AG04450 (cell line): ENCODE measurements at regions not wholly inside any gene's neighbourhood (a gene's known extent, or its start where the extent isn't known, plus 50 kb on each side); places are given as distances from the start of the nearest gene placed in this dataset.

Experiments used
- CTCF ChIA-PET: fragments of 300-600, 350-600 bp; formaldehyde crosslinking; extraction: SDS; loops from one replicate; lab custom pipeline; 2022; ENCODE audit warnings: antibody characterized with exemption, inconsistent platforms; lab: Charles Lee
- POLR2A ChIA-PET: fragments of 350-600 bp; formaldehyde crosslinking; extraction: SDS; loops from one replicate; lab custom pipeline; 2021; ENCODE audit warnings: antibody characterized with exemption, inconsistent platforms; lab: Yijun Ruan, JAX
- DNase-seq: peaks from one replicate; pipeline ENCODE4 v3.0.0-alpha.2; 2011; ENCODE audit warnings: low read depth, low spot score
- H3K27ac ChIP-seq: one replicate; pipeline ENCODE4 v1.5.1; 2012; ENCODE audit warnings: low read depth, low read length, control low read depth
- H3K27me3 ChIP-seq: one replicate; pipeline ENCODE4 v1.6.0; 2012; ENCODE audit warnings: low read length; ENCODE audit not compliant: control insufficient read depth, insufficient read depth
- H3K4me3 ChIP-seq: 2 replicates; pipeline ENCODE4 v1.5.1; 2011; ENCODE audit warnings: mild to moderate bottlenecking, low read depth, low read length, control low read depth
- H3K9me3 ChIP-seq: 2 replicates; pipeline ENCODE4 v1.5.1; 2012; ENCODE audit warnings: low read length; ENCODE audit not compliant: control insufficient read depth, insufficient read depth
- CTCF ChIP-seq: IDR thresholded peaks from 2 replicates; pipeline ENCODE4 v1.5.1; 2011; ENCODE audit warnings: low read depth, low read length, control low read depth, inconsistent platforms

- H3K9me3 ChIP-seq = no peaks in the 10 kb centered on the region
- ChIA-PET CTCF (interaction anchor here (1.0 to 1.1 kb wide), 2 partner anchors 29 to 30 kb away, joined by 3 to 4 read pairs; no protein-coding TSS in a partner anchor), POLR2A (no interaction called here)
- no peak overlapping the region for H3K27ac ChIP-seq
- no peak overlapping the region for H3K4me3 ChIP-seq
- H3K27me3 ChIP-seq = no peaks in the 10 kb centered on the region
- no peak for DNase-seq
- no peak for TF ChIP-seq CTCF
Measured at GRCh38 chr2:12960671-12961070, 243.9 kb downstream of the TRIB2 start.

DNA sequence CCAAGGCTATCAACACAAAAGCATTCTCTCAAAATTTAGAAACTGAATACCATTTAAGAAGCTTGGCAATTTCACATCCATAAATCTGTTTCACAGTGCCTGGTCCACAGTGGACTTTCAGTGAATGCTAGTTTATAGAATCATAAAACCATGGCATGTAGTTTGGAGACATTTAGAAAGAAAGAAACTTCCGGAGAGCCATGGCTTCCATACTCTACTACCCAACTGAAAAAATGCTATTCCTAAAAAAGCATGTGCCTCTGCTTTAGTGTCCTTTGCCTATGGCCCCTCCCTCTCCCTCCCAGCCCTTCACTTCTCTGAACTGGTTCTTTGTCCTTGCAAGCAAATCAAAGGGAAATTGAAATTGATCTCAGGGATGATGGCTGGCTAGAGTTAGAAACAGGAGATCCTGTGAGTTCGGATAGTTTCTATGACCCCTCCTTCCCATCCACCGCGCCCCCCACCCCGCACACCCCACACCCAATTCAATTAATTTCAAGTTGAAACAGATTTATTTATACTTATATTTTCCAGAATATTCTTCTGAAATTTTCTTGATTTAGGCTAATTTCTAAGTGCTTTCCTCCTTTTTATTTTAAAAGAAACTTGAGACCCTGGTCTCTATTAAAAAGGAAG is 248.3 kb downstream of the TRIB2 start:
- Histone ChIP-seq H3K27me3 (no peaks in the 10 kb centered on the region), H3K27ac (no peak overlapping the region), H3K9me3 (no peaks in the 10 kb centered on the region), H3K4me3 (no peak overlapping the region)
- no peak for TF ChIP-seq CTCF
- CTCF ChIA-PET = no interaction called here
- POLR2A ChIA-PET = no interaction called here
- DNase-seq = no peak

GRCh38 chr2:12965540-12966269 is 249.0 kb downstream of the TRIB2 start:
- POLR2A ChIA-PET = no interaction called here
- CTCF ChIA-PET = no interaction called here
- peak; percentile 42 for DNase-seq
- no peak overlapping the region for H3K4me3 ChIP-seq
- H3K27ac ChIP-seq = no peak overlapping the region
- H3K27me3 ChIP-seq = no peaks in the 10 kb centered on the region
- no peak for TF ChIP-seq CTCF
- H3K9me3 ChIP-seq = no peaks in the 10 kb centered on the region

- H3K4me3 ChIP-seq = no peak overlapping the region
- CTCF ChIA-PET = interaction anchor here (0.8 to 1.7 kb wide), 2 partner anchors 24 to 37 kb away, joined by 3 to 9 read pairs; no protein-coding TSS in a partner anchor
- TF ChIP-seq CTCF = no peak
- H3K27ac ChIP-seq = no peak overlapping the region
- H3K9me3 ChIP-seq = no peaks in the 10 kb centered on the region
- DNase-seq = no peak
- POLR2A ChIA-PET = no interaction called here
- H3K27me3 ChIP-seq = no peaks in the 10 kb centered on the region
Measured at GRCh38 chr2:12967804-12968203, 251.1 kb downstream of the TRIB2 start.

DNA sequence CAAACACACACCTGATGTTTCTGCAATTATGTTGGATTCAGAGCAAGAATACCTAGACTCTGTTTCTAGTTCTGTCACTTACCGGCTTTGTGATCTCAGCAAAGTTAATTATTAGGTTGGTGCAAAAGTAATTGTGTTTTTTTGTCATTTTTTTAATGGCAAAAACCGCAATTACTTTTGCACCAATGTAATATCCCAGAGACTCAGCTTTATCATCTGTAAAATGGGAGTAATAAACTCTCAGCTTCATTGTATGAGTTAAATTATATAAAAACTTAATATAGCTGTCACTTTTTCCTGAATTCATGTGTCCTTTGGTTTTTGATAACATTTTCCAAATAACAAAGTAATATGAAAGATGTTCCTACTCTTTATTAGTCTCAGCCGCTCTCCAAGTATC is 251.7 kb downstream of the TRIB2 start:
- no peak for TF ChIP-seq CTCF
- POLR2A ChIA-PET = no interaction called here
- CTCF ChIA-PET = interaction anchor here (1.7 kb wide), 1 partner anchor 38 kb away, joined by 9 read pairs; no protein-coding TSS in a partner anchor
- Histone ChIP-seq H3K27me3 (no peaks in the 10 kb centered on the region), H3K27ac (no peak overlapping the region), H3K9me3 (no peaks in the 10 kb centered on the region), H3K4me3 (no peak overlapping the region)
- no peak for DNase-seq
